ENCODE measurements at regions not wholly inside any gene's neighbourhood (a gene's known extent, or its start where the extent isn't known, plus 50 kb on each side); places are given as distances from the start of the nearest gene placed in this dataset.

DNA sequence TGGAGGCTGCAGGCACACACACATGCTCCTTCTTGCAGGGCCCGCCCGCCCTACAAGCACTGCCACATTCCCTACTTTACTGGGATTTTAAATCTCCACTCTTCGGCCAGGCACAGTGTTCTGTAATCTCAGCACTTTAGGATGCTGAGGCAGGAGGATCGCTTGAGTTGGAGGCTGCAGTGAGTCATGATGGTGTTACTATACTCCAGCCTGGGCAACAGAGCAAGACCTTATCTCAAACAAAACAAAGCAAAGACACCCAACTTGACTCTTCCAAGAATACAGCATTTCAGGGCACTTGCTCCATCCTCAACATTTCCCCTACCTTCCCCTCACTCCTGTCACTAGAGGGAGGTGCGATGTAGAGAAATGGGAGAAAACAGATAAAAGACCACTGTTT is 194.0 kb downstream of the MYLK4 start:
- TF ChIP-seq, protein P1, sequence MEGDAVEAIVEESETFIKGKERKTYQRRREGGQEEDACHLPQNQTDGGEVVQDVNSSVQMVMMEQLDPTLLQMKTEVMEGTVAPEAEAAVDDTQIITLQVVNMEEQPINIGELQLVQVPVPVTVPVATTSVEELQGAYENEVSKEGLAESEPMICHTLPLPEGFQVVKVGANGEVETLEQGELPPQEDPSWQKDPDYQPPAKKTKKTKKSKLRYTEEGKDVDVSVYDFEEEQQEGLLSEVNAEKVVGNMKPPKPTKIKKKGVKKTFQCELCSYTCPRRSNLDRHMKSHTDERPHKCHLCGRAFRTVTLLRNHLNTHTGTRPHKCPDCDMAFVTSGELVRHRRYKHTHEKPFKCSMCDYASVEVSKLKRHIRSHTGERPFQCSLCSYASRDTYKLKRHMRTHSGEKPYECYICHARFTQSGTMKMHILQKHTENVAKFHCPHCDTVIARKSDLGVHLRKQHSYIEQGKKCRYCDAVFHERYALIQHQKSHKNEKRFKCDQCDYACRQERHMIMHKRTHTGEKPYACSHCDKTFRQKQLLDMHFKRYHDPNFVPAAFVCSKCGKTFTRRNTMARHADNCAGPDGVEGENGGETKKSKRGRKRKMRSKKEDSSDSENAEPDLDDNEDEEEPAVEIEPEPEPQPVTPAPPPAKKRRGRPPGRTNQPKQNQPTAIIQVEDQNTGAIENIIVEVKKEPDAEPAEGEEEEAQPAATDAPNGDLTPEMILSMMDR (IDR thresholded peaks at IDR 0.05), result no peak

GRCh38 chr6:2554651-2555260 is 196.0 kb downstream of the MYLK4 start:
- TF ChIP-seq, protein P1 (IDR thresholded peaks at IDR 0.05), result no peak

DNA sequence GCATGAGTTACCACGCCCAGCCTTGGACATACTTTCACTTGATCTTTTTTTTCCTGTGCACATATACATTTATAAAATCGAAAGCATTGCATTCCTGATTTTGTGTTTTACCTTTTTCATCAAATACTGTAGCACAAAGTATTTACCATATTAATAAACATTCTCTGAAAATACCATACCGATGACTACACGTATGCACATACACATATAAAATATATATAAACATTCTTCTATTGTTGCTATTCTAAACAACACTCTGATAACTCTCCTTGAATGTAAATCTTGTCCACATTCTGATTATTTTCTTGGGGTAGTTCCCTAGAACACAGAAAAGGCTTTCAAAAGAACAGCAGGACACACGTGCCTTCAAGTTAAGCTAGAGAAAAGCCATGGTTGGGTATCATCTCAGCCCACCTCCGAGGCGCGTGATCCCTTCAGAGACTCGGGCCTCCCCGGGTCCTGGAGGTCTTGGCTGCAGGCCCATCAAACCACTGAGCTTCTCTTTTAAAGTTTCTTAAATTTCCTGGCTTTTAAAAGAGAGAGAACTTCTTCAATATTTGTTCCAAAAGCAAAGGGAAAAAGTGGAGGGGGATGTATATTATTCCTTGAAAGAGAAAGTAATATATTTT is 198.1 kb downstream of the MYLK4 start:
- TF ChIP-seq, protein P1 (IDR thresholded peaks at IDR 0.05), result no peak

DNA sequence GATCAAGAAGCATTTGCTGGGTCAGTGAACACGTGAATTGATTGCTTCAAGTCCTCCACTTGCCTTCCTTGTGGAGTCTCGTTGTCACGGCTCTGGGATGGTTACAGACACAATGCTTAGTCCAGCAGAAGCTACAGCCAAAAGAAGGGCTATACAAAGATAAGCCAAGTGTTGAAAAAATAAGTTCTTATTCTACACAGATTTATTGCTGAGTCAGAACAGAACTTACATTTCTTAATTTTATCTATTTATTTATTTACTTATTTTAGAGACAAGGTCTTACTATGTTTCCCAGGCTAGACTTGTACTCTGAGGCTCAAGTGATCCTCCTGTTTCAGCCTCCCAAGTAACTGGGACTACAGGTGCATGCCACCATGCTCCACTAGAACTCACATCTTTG is 199.0 kb downstream of the MYLK4 start:
- TF ChIP-seq, protein P1 (IDR thresholded peaks at IDR 0.05), result no peak

DNA sequence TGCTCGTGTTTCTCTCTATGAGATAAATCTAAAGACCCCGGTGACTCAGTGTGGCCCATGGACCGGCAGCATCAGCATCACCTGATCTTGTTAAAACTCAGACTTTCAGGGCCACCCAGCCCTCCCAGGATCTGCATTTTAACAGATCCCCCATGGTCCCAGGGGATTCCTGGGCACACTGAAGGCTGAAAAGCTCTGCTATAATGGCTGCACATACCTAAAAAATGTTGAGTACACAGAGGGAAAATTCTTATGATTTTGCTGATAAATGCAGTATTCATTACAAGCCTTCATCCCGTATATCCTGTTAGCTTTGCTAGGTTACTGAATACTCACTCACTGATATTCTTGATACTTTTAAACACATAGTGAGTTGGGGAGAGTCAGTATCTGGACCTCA is 200.5 kb downstream of the MYLK4 start:
- TF ChIP-seq, protein P1 (IDR thresholded peaks at IDR 0.05), result no peak

- TF ChIP-seq, protein P1 (IDR thresholded peaks at IDR 0.05), result no peak
These were observed 200.9 kb downstream of the MYLK4 start for GRCh38 chr6:2549834-2550233.

- TF ChIP-seq, protein P1 (IDR thresholded peaks at IDR 0.05), result no peak
These were observed 203.4 kb downstream of the MYLK4 start for GRCh38 chr6:2547355-2547754.

All from LNCAP (cell line).